Activated naive CD4-positive, alpha-beta T cell treated with Interleukin-2 at 50 U/mL for 16 hours (primary cell): ENCODE measurements at regions not wholly inside any gene's neighbourhood (a gene's known extent, or its start where the extent isn't known, plus 50 kb on each side); places are given as distances from the start of the nearest gene placed in this dataset.
"Not testable (repeated sequence)": the region's sequence is repeated elsewhere in the genome, so short reads cannot be mapped to it uniquely, and the experiment has no call there.

Source experiments
- DNase-seq: peaks from one replicate; pipeline ENCODE4 v3.0.0-alpha.2; 2020

- DNase-seq: no peak
Observed at GRCh38 chr17:45651145-45651709, 132.9 kb upstream of the CRHR1 start.

GRCh38 chr17:45653616-45654015 is 130.5 kb upstream of the CRHR1 start:
- DNase-seq: no peak

DNA sequence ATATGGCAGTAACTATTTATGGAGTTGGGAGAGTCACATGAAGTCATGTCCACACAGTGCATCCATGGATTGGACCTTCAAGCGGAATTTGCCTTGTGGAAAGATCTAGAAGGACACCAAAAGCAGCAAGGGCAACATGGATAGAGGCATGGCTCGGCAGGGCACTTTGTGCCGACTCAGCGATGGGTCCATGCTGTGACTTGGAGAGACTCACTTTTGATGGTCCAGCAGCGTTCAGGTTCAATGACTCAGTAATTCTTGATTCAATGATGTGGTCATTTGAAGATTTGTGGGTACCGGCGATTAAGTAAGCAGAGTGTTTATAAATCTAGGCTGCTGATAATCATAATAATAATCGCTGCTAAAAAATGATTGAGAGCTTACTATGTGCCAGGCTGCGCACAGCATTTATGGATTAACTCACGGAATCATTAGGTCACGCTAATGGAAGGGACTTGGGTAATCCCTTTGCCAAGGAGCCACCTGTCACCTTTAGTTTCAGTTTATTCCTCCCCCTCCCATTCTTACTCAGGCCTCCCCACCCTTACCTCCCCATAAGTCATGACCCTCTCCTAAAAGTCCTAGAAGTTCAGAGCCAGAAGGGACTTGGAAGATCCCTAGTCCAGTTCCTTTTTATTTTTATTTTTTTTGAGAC is 127.5 kb upstream of the CRHR1 start:
- no peak for DNase-seq

- no peak for DNase-seq
Observed at GRCh38 chr17:45660474-45660873, 123.6 kb upstream of the CRHR1 start.

DNA sequence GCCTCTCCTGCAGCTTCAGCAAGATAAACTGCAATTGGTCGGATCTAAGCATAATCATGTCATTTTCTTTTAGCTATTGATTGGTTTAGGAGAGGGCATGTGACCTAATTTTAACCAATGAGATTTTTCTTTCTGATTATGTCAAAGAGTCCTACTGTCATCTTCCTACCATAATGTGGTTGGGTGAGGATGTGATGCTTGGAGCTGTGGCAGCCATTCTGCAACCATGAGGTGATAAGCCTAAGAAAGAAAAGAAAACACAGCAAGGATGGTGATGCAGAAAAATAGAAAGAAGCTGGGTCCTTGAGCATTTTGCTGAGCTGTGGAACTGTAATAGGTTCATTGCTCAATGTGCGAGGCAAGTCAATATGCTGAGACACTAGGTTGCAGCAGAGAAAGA is 121.7 kb upstream of the CRHR1 start:
- no peak for DNase-seq

- no peak for DNase-seq
Observed at GRCh38 chr17:45663772-45664171, 120.3 kb upstream of the CRHR1 start.

DNA sequence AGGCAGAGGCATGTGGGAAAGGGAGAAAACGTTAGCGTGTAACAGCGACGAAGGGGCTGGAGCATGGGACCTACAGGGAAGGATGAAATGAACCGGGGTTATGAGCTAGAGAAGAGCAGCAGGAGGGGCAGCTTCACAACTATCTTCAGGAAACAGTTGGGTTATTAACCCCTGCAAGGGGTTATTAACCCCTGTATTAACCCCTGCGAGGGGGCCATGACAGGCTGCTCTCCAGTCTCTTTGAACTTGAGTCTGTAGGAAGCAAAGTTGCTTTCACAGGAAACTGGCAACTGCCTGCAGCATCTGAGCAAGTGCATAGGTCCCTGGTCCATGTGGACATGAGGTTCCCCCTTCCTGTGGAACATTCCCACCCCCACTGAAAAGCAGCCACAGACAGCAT is 119.2 kb upstream of the CRHR1 start:
- DNase-seq: no peak

- DNase-seq: no peak
Observed at GRCh38 chr17:45666046-45666600, 118.0 kb upstream of the CRHR1 start.

DNA sequence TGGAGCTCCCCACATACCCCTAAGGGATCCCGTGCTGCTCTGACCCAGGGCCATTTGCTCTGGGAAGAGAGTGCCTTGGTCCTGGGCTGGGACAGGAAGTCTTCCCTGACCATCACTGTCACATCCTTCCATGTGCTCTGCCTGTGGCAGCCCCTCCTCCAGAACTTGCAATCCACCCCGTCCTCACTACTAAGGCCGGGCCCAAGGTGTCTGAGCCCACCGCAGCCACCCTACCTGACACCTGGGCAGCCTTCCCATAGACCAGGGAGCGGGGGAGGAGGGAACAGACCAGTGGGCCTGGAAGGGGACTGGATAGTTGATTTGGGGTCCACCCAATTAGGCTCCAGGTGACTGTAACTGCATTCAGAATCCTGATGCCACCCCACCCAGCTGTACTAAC is 117.5 kb upstream of the CRHR1 start:
- DNase-seq: no peak

- DNase-seq: no peak
Observed at GRCh38 chr17:45667591-45668171, 116.4 kb upstream of the CRHR1 start.

GRCh38 chr17:45668316-45668715 is 115.8 kb upstream of the CRHR1 start:
- no peak for DNase-seq

DNA sequence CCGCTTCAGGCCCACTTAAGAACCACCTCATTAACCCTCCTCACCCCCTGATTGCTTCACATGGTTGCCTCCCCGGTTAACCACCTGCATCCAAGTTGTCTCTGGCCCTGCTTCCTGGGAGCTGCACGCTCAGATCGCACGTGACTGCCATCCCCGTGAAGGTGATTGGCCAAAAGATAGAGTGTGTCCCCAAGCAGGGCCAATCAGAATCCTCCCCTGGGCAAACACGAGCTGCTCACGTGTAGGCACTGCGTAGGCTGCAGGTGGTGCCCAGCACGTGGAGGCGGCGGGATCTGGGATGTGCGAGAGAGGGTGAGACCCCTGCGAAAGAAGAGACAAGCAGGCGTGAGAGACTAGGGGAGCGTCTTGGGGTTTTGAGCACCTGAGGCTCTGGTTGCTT is 111.8 kb upstream of the CRHR1 start:
- DNase-seq: no peak

DNA sequence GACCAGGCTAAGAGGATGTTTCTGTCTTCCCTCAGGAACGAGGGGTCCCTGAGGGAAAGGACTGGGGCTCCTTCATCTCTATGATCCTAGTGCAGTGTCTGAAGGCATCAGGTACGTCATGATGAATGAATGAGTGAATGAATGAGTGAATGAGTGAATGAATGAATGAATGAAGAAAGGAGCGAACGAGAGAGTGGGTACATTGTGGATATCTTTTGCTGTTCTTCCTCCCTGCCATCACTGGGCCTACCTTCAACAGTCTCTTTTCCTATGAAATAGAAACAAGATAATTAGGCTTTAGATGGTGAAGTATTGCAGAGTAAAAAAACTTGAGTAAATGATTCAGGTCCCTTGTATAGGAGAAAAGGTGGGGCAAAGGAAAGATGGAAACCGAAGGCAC is 111.3 kb upstream of the CRHR1 start:
- DNase-seq: no peak

GRCh38 chr17:45673759-45674158 is 110.4 kb upstream of the CRHR1 start:
- not testable (repeated sequence) for DNase-seq

DNA sequence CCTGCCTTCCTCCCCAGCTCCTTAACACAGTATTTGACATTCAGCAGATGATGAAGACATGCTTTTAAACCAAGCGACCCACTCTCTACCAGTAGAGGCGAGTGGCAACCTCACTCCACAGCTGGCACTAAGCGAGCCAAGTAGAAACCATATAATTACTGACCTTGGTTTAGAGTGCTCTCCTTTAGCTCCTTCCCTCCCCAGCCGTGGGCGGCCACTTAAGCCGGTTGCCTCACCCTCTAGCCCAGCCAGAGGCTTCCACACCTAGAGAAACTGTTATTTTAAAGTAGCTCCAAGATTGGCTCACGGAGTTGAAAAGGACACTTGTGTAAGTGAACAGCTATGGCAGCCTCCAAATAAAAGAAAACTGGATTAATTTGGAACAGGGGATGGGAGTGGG is 109.1 kb upstream of the CRHR1 start:
- no peak for DNase-seq

- DNase-seq: no peak
Observed at GRCh38 chr17:45675892-45676291, 108.2 kb upstream of the CRHR1 start.

GRCh38 chr17:45676695-45677094 is 107.4 kb upstream of the CRHR1 start:
- DNase-seq: no peak

DNA sequence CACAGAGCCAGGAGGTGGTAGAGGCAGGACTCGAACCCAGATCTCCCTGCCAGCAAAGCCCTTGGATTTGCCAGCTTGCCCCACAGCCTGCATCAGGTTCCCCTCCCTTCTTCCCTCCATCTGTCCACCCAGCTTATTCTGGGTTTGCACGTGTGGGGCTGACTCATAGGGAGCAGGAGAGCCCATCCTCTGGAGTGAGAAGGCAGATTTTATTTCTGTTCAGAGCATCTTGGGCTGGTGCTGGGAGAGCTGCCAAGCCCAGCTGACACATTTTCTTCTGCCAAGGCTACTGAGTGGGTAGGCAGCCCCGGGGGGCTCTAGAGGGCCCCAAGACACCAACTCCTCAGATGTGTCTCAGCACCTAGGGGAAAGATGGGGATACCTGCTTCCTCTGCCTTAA is 106.3 kb upstream of the CRHR1 start:
- no peak for DNase-seq

DNA sequence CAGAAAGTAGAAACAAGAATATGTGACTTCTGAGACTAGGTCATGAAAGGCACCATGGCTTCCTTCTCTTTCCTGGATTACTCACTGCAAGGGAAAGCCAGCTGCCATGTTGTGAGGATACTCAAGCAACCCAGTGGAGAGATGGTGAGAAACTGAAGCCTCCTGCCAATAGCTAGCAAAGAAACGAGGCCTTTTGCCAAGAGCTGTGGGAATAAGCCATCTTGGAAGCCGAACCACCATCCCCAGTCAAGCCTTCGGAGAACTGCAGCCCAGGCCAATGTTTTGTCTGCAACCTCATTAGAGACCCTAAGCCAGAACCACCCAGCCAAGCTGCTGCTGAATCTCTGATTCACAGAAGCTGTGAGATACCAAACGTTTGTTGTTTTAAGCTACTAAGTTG is 104.7 kb upstream of the CRHR1 start:
- DNase-seq: no peak

- no peak for DNase-seq
Observed at GRCh38 chr17:45680360-45680759, 103.8 kb upstream of the CRHR1 start.

- DNase-seq: no peak
Observed at GRCh38 chr17:45681706-45682105, 102.4 kb upstream of the CRHR1 start.

GRCh38 chr17:45686250-45686649 is 97.9 kb upstream of the CRHR1 start:
- no peak for DNase-seq

GRCh38 chr17:45687594-45687993 is 96.5 kb upstream of the CRHR1 start:
- DNase-seq: no peak

DNA sequence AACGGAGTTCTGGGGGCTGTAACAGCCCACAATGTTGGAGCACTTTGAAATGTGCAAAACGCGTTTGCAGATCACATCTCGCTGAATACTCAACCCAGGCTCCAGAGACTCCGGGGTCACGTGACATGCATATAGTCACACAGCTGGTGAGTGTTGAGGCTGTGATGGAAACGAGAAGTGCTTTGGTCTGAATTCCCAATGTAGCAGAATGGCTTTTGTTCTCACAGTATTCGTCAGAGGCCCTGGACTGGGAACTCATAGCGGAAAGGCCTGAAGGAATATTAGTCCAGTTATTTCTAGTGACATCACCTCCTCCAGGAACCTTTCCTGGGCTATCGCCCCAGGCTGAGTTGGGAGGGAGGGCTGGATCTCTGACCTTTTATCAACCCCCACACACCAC is 95.8 kb upstream of the CRHR1 start:
- no peak for DNase-seq

DNA sequence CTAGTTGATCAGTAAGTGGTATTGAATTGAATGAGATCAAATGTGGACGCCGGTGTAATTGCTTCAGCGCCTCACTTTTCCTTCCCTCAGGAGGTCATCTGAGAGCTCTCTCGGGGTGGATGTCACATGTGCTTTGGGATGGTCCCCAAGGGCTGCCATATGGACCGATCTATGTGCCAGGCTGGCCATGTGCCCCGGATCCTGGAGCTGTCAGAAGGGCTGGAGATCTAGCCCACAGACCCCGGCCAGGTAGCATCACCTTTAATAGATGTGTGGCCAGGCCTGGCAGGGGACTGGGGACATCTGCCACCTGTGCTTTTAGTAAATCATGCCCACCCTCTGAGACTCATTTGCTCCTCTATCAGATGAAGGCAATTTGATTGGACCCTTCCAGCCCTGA is 95.3 kb upstream of the CRHR1 start:
- no peak for DNase-seq
